ENCODE measurements at regions not wholly inside any gene's neighbourhood (a gene's known extent, or its start where the extent isn't known, plus 50 kb on each side); places are given as distances from the start of the nearest gene placed in this dataset.
A peak's percentile ranks its signal among the peaks of the same experiment; 100 is the strongest.

DNA sequence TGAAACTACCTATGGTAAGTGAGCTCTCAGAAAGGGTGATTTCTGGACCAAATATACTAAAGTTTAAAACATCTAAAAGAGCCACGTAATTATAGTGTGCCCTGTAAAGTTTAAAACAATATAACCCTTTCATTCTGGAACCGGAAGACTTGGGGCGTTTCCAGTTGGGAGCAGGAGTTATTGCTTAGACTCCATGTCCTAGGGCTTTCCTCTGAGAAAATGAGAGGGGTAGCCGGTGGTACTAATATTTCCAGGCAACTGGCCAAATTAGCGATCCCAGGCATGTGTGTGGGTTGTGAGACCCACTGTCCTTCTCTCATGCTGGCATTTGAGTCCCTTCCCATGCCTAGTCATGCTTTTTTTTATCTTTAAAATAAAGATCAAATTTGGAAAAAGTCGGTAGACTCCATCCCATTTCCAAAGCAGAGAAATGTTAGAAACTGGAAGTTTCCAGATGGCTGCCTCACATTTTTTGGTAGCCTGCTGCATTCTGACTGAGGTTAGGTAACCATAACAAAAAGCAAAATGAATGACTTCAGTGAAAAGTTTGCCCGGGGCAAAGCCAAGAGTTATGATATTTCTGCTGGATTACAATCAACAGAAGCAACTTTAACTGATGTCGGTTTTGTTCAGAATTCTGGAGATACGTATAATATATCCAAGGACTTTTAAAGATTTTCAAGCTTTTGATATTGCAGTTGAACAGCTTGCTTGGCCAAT lies 227.4 kb downstream of the SS18 start:
- H3K4me3 ChIP-seq, result peak overlapping the region; percentile 49
- DNase-seq (ENCODE audit: low read depth, low spot score), result no peak
- no peaks in the 10 kb centered on the region for H3K9me3 ChIP-seq (ENCODE audit: low read depth, low read length)
- no peak overlapping the region for H3K9ac ChIP-seq (ENCODE audit: insufficient read length)
- no peak overlapping the region for H3K27ac ChIP-seq
- no peaks in the 10 kb centered on the region for H3K36me3 ChIP-seq (ENCODE audit: insufficient read depth, low read length)
- TF ChIP-seq FOXP2 (optimal IDR thresholded peaks at IDR 0.05; ENCODE audit: control extremely low read depth, extremely low read length, insufficient read depth) (no peak), POLR2AphosphoS5 (IDR thresholded peaks at IDR 0.05; ENCODE audit: borderline replicate concordance, low read depth, low read length) (no peak), EZH2 (IDR thresholded peaks at IDR 0.05) (no peak)

DNA sequence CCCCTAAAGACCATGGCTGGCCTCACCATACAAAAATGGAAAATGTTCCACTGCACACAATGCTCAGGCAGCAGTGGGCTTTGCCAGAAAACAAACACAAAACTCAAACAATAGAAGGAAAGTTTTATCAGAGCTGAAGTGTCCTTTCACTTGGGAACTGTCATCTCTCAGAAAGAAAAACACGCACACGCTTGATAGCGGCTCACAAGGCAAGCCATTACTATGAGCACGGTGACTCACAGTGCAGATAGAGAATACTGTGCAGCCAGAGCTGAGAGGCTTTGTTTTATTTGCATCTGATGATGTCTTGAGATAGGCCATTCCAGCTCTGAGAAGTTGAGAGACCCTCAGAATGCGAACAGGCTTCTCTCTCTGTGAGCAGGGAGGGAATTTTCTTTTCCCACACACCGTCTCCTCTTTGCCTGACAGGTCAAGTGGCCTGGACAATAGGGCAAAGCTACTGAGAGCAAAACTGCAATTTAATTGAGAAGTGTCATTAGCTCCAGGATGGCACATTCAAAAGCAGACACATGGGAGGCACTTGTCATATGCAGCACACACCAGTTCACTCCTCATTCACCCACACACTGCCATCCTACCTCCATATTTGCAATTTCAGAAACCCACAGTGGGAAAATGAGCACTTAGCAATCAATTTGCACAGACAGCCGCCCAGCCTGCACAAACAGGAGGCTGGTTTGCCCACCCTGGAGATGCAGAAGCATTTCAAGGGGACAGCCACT lies 236.6 kb downstream of the SS18 start:
- H3K4me3 ChIP-seq, result no peak overlapping the region
- DNase-seq (ENCODE audit: low read depth, low spot score), result no peak
- no peaks in the 10 kb centered on the region for H3K9me3 ChIP-seq (ENCODE audit: low read depth, low read length)
- no peak for TF ChIP-seq EZH2 (IDR thresholded peaks at IDR 0.05)
- no peak for TF ChIP-seq POLR2AphosphoS5 (IDR thresholded peaks at IDR 0.05; ENCODE audit: borderline replicate concordance, low read depth, low read length)
- TF ChIP-seq FOXP2 (optimal IDR thresholded peaks at IDR 0.05; ENCODE audit: control extremely low read depth, extremely low read length, insufficient read depth), result no peak
- no peak overlapping the region for H3K27ac ChIP-seq
- H3K9ac ChIP-seq (ENCODE audit: insufficient read length), result no peak overlapping the region
- H3K36me3 ChIP-seq (ENCODE audit: insufficient read depth, low read length), result no peaks in the 10 kb centered on the region

DNA sequence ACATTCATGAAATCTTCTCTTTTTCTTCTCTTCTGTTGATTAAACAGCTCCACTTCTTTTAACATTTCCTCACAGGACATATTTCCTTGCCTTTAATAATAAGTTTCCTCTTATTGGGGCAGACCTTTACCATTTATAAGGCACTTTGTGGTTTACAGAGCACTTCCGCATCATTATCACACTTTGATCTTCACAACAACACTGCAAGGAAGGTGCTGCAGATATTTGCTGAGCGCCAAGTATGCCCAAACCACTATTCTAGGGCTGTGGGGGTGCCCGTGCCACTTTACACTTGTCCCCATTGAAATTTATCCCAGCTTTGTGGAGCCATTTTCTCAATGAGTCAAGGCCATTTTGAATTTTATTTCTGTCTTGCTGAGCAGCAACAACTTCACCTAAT lies 246.6 kb downstream of the SS18 start:
- Histone ChIP-seq H3K4me3 (no peak overlapping the region), H3K27ac (no peak overlapping the region), H3K36me3 (ENCODE audit: insufficient read depth, low read length) (no peaks in the 10 kb centered on the region), H3K9ac (ENCODE audit: insufficient read length) (no peak overlapping the region), H3K9me3 (ENCODE audit: low read depth, low read length) (no peaks in the 10 kb centered on the region)
- TF ChIP-seq EZH2 (IDR thresholded peaks at IDR 0.05), result no peak
- TF ChIP-seq FOXP2 (optimal IDR thresholded peaks at IDR 0.05; ENCODE audit: control extremely low read depth, extremely low read length, insufficient read depth), result no peak
- no peak for TF ChIP-seq POLR2AphosphoS5 (IDR thresholded peaks at IDR 0.05; ENCODE audit: borderline replicate concordance, low read depth, low read length)
- DNase-seq (ENCODE audit: low read depth, low spot score), result no peak

DNA sequence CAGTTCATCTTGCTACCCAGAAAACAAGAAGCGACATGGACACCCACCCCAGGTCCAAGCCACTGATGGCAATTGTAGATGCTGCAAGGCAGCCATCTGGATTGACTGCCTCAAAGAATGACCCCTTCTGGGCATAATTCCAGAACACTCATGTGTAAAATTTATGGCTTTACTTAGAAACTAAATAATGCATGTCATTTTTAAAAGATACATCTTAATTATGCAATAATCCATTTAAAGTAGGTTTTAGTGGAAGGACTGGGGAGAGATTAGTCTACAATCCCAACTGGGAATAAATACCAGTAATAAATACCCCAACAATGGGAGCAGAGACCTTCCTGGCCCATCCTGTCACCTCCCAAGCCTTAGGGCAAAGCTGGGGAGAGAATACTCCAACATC lies 247.7 kb downstream of the SS18 start:
- Histone ChIP-seq H3K36me3 (ENCODE audit: insufficient read depth, low read length) (no peaks in the 10 kb centered on the region), H3K9ac (ENCODE audit: insufficient read length) (no peak overlapping the region), H3K9me3 (ENCODE audit: low read depth, low read length) (no peaks in the 10 kb centered on the region), H3K27ac (no peak overlapping the region), H3K4me3 (no peak overlapping the region)
- TF ChIP-seq POLR2AphosphoS5 (IDR thresholded peaks at IDR 0.05; ENCODE audit: borderline replicate concordance, low read depth, low read length) (no peak), EZH2 (IDR thresholded peaks at IDR 0.05) (no peak), FOXP2 (optimal IDR thresholded peaks at IDR 0.05; ENCODE audit: control extremely low read depth, extremely low read length, insufficient read depth) (no peak)
- DNase-seq (ENCODE audit: low read depth, low spot score), result no peak

DNA sequence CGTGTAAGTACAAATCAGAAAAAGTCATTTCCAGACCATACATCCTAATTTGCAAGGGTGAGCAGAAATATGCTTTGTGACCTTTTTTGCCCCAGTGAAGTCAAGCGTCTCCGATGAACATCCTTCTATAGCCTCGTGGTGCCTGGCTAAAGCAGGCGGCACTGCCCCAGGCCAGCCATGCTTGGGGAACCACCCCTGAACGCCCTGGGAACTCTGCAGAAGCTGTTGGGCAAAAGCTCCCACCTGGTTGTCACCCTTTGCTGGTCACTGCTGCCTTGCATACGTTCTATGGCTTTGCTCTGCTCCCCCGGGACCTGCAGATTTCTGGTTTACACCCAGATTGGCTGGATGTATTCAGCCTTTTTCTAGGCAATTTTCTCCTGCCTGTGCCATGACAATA lies 256.4 kb downstream of the SS18 start:
- no peak for TF ChIP-seq POLR2AphosphoS5 (IDR thresholded peaks at IDR 0.05; ENCODE audit: borderline replicate concordance, low read depth, low read length)
- H3K4me3 ChIP-seq, result no peak overlapping the region
- no peaks in the 10 kb centered on the region for H3K9me3 ChIP-seq (ENCODE audit: low read depth, low read length)
- no peak overlapping the region for H3K27ac ChIP-seq
- no peak overlapping the region for H3K9ac ChIP-seq (ENCODE audit: insufficient read length)
- no peaks in the 10 kb centered on the region for H3K36me3 ChIP-seq (ENCODE audit: insufficient read depth, low read length)
- DNase-seq (ENCODE audit: low read depth, low spot score), result no peak

DNA sequence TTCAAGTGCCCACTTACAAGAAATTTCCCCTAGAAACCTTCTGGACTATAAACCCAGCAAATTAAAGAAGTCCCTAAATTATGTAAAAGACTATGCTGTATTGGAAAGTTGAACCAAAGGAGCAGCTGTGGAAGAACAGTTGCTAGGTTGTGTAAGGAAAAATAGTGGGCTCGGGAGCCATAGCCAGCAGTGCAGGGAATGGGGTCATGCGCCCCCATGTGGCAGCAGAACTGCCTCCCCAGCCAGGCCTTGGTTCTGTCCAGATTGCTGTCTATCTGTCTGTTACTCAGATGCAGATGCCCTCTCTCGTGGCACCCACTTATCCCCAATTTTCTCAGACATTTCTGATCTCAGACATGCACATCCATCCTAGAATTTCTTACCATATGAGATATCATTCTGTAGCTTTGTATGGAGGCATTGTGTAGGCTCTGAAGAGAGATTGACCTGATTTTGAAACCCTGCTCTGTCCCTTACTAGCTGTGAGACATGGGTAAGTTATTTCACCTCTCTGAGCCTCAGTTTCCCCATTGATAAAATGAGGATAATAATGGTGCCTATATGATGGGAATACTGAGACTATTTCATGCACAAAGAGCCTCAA lies 258.3 kb downstream of the SS18 start:
- TF ChIP-seq FOXP2 (optimal IDR thresholded peaks at IDR 0.05; ENCODE audit: control extremely low read depth, extremely low read length, insufficient read depth) (no peak), POLR2AphosphoS5 (IDR thresholded peaks at IDR 0.05; ENCODE audit: borderline replicate concordance, low read depth, low read length) (no peak), EZH2 (IDR thresholded peaks at IDR 0.05) (no peak)
- H3K36me3 ChIP-seq (ENCODE audit: insufficient read depth, low read length), result no peaks in the 10 kb centered on the region
- no peak overlapping the region for H3K27ac ChIP-seq
- H3K4me3 ChIP-seq, result no peak overlapping the region
- H3K9me3 ChIP-seq (ENCODE audit: low read depth, low read length), result no peaks in the 10 kb centered on the region
- DNase-seq (ENCODE audit: low read depth, low spot score), result no peak
- no peak overlapping the region for H3K9ac ChIP-seq (ENCODE audit: insufficient read length)

DNA sequence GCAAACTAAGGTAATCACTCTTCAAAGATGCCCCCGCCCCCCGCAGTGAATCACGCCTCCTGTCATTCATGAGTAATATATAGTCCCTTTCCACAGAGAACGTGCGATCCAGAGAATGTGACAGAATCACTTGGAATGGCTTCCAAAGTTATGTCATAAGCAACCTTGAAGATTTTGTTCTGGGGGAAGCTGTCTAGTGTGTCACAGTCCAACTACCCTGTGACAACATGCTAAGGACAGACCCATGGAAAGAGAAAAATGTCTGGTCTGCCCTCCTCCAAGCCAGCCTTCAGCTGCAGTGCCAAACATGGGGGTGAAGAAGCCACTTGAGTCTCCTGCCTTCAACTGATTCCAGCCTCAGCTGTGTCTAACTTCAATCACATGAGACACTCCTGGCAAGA lies 259.1 kb downstream of the SS18 start:
- no peaks in the 10 kb centered on the region for H3K36me3 ChIP-seq (ENCODE audit: insufficient read depth, low read length)
- H3K9ac ChIP-seq (ENCODE audit: insufficient read length), result no peak overlapping the region
- no peak overlapping the region for H3K27ac ChIP-seq
- no peak overlapping the region for H3K4me3 ChIP-seq
- no peak for TF ChIP-seq EZH2 (IDR thresholded peaks at IDR 0.05)
- no peak for TF ChIP-seq POLR2AphosphoS5 (IDR thresholded peaks at IDR 0.05; ENCODE audit: borderline replicate concordance, low read depth, low read length)
- no peak for TF ChIP-seq FOXP2 (optimal IDR thresholded peaks at IDR 0.05; ENCODE audit: control extremely low read depth, extremely low read length, insufficient read depth)
- no peak for DNase-seq (ENCODE audit: low read depth, low spot score)
- no peaks in the 10 kb centered on the region for H3K9me3 ChIP-seq (ENCODE audit: low read depth, low read length)

DNA sequence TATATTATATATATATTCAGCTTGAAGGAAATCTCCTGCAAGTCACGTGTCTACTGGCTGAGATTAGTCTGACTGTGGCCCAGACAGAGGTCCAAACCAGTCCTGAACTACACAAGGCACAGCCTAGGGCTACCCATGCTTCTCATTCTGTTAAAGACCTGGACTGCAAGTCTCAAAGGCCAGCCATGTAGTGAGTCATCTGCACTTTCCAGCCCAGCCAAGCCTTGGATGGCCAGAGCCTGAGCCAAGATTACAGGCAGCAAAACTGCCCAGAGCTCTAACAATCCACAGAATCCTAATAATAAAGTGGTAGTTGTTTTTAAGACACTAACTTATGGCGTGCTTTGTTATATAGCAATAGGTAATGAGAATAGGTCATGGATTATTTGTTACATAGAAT lies 259.6 kb downstream of the SS18 start:
- H3K4me3 ChIP-seq, result no peak overlapping the region
- H3K27ac ChIP-seq, result no peak overlapping the region

More for the DNA sequence above, 259.6 kb downstream of the SS18 start:
- no peak for DNase-seq (ENCODE audit: low read depth, low spot score)
- Histone ChIP-seq H3K9me3 (ENCODE audit: low read depth, low read length) (no peaks in the 10 kb centered on the region), H3K36me3 (ENCODE audit: insufficient read depth, low read length) (no peaks in the 10 kb centered on the region), H3K9ac (ENCODE audit: insufficient read length) (no peak overlapping the region)
- TF ChIP-seq EZH2 (IDR thresholded peaks at IDR 0.05) (no peak), POLR2AphosphoS5 (IDR thresholded peaks at IDR 0.05; ENCODE audit: borderline replicate concordance, low read depth, low read length) (no peak), FOXP2 (optimal IDR thresholded peaks at IDR 0.05; ENCODE audit: control extremely low read depth, extremely low read length, insufficient read depth) (no peak)

Data from SK-N-MC (cell line).